ENCODE measurements at regions not wholly inside any gene's neighbourhood (a gene's known extent, or its start where the extent isn't known, plus 50 kb on each side); places are given as distances from the start of the nearest gene placed in this dataset.

DNA sequence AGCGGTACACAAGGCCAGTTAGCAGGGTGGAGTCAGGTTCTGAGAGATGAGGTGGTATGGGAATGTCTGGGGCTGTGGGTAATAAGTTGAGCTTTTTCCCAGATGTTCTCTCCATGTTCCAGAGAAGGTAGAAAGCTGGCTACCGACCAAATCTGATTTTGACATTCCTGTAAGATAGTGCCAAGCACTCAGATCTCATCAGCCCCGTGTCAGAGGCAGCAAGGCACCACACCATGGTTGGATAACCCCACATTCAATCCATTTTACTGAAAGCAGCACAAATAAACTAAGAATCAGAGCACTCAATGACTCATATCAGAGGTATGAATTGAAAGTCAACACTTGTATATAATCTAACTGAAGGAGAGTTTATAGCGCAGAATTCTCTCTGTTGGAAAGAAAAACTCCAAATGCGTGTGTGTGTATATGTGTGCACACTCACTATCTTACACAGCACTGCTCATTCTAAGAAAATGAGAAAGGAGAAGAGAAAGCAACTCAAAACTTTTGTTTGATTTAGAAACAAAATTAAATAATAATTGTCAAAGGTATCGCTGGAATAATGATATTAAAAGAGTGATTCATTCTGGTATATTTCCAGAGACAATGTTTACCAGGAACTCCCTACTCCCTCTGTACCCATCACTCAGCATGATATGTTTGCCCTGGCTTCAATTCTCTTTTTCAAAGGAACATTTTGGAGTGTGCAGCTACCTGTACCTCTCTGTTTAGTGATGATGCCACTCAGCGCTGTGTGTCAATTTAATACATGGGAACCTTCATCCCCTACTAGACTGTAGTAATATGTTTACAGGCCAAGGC, 375.1 kb upstream of the ID2 start:
- H3K9me3 Mint-ChIP-seq: peaks cover 0 to 4% (median 0%) of the 10 kb centered on the region in 9 donors
- H3K4me3 Mint-ChIP-seq: no peak overlapping the region
- H3K27ac Mint-ChIP-seq: peak overlapping the region in 1 of 10 donors; percentile 35
- POLR2A ChIA-PET: no interaction called here
- H3K36me3 Mint-ChIP-seq: no peaks in the 10 kb centered on the region
- ATAC-seq (no peak), DNase-seq (no peak)
- peaks cover 0 to 14% (median 0%) of the 10 kb centered on the region in 5 donors for H3K27me3 Mint-ChIP-seq
- peaks cover 38 to 91% (median 70%) of the 10 kb centered on the region in 4 donors for H3K4me1 Mint-ChIP-seq

DNA sequence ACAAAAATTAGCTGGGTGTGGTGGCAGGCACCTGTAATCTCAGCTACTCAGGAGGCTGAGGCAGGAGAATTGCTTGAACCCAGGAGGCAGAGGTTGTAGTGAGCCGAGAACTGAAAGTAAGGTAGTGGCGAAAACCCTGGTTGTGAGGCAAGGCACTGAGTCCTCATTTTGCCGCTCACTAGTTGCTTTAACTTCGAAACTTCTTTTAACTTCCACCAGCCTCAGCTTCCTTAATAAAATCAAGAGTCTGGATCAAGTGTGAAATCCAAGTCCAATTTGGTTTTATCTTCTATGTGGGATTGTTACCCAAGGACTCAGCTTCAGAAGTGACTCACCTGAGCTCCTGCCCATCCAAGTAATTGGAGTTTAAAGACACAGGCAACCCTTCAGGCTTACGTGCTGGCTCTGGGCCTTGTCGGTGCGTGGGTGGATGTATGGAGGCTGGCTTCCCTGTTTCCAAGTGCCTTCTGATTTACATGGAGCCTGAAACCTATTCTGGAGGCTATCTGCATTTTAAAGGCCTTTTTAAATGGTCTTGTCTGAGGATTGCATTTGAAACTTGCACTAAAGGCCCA, 374.2 kb upstream of the ID2 start:
- Mint-ChIP-seq H3K9me3 (peaks cover 0 to 4% (median 0%) of the 10 kb centered on the region in 9 donors), H3K27ac (no peak overlapping the region), H3K36me3 (no peaks in the 10 kb centered on the region), H3K4me3 (no peak overlapping the region), H3K27me3 (peaks cover 0 to 14% (median 4%) of the 10 kb centered on the region in 5 donors), H3K4me1 (peaks cover 39 to 91% (median 69%) of the 10 kb centered on the region in 4 donors)
- DNase-seq (no peak), ATAC-seq (no peak)
- POLR2A ChIA-PET: interaction anchor here (0.6 kb wide), 1 partner anchor 67 kb away, joined by 4 read pairs; no protein-coding TSS in a partner anchor

DNA sequence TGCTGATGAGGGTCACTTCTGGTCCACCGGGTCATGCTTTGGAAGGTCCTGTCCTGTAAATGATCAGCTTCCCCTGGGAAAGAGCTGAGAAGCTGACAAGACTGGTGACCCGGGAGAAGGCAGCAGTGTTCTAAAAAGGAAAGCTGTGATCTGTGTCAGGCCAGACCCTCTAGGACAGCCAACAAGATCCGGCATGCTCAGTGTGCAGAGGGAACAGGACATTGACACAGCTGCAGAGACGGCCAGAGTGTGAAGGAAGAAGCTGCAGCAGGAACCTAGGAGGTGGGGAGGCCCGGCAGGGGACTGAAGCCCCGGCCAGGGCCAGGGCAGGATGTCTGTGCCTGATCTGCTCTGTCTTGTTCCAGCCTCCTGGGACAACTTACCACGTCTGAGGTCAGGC, 372.7 kb upstream of the ID2 start:
- H3K27me3 Mint-ChIP-seq: peaks cover 0 to 14% (median 4%) of the 10 kb centered on the region in 5 donors
- ATAC-seq: no peak
- peak overlapping the region in 1 of 10 donors; percentile 30 for H3K4me3 Mint-ChIP-seq
- POLR2A ChIA-PET: no interaction called here
- H3K27ac Mint-ChIP-seq: peak overlapping the region in 2 of 10 donors; percentile 31 to 41
- H3K4me1 Mint-ChIP-seq: peaks cover 28 to 91% (median 65%) of the 10 kb centered on the region in 4 donors
- H3K9me3 Mint-ChIP-seq: no peaks in the 10 kb centered on the region
- DNase-seq: no peak
- H3K36me3 Mint-ChIP-seq: no peaks in the 10 kb centered on the region

- H3K4me1 Mint-ChIP-seq: peaks cover 25 to 86% (median 52%) of the 10 kb centered on the region in 4 donors
- H3K36me3 Mint-ChIP-seq: no peaks in the 10 kb centered on the region
- ATAC-seq: peak; percentile 71 to 85
- peaks cover 0 to 14% (median 5%) of the 10 kb centered on the region in 5 donors for H3K27me3 Mint-ChIP-seq
- peak overlapping the region in 8 of 10 donors; percentile 9 to 81 (median 54) for H3K27ac Mint-ChIP-seq
- POLR2A ChIA-PET: no interaction called here
- no peaks in the 10 kb centered on the region for H3K9me3 Mint-ChIP-seq
- DNase-seq: peak in 6 of 10 donors; percentile 7 to 42 (median 34)
- H3K4me3 Mint-ChIP-seq: peak overlapping the region in 7 of 10 donors; percentile 9 to 65 (median 55)
Observed at GRCh38 chr2:8310557-8311455, 371.1 kb upstream of the ID2 start.

GRCh38 chr2:8312221-8312620, 369.6 kb upstream of the ID2 start:
- DNase-seq: no peak
- peak overlapping the region in 3 of 10 donors; percentile 3 to 38 (median 26) for H3K4me3 Mint-ChIP-seq
- peaks cover 25 to 86% (median 51%) of the 10 kb centered on the region in 4 donors for H3K4me1 Mint-ChIP-seq
- H3K27ac Mint-ChIP-seq: peak overlapping the region in 4 of 10 donors; percentile 19 to 84 (median 42)
- H3K9me3 Mint-ChIP-seq: peaks cover 0 to 2% (median 0%) of the 10 kb centered on the region in 9 donors
- peaks cover 2 to 14% (median 5%) of the 10 kb centered on the region in 5 donors for H3K27me3 Mint-ChIP-seq
- POLR2A ChIA-PET: no interaction called here
- peaks cover 0 to 4% (median 0%) of the 10 kb centered on the region in 3 donors for H3K36me3 Mint-ChIP-seq
- no peak for ATAC-seq

GRCh38 chr2:8312861-8313830, 368.7 kb upstream of the ID2 start:
- Mint-ChIP-seq H3K4me1 (peaks cover 23 to 85% (median 51%) of the 10 kb centered on the region in 4 donors), H3K27me3 (peaks cover 2 to 15% (median 5%) of the 10 kb centered on the region in 5 donors), H3K9me3 (peaks cover 0 to 2% (median 0%) of the 10 kb centered on the region in 9 donors), H3K27ac (peak overlapping the region in 3 of 10 donors; percentile 25 to 58 (median 31)), H3K4me3 (peak overlapping the region in 2 of 10 donors; percentile 39 to 46), H3K36me3 (peaks cover 0 to 4% (median 0%) of the 10 kb centered on the region in 3 donors)
- POLR2A ChIA-PET: no interaction called here
- no peak for DNase-seq
- no peak for ATAC-seq

DNA sequence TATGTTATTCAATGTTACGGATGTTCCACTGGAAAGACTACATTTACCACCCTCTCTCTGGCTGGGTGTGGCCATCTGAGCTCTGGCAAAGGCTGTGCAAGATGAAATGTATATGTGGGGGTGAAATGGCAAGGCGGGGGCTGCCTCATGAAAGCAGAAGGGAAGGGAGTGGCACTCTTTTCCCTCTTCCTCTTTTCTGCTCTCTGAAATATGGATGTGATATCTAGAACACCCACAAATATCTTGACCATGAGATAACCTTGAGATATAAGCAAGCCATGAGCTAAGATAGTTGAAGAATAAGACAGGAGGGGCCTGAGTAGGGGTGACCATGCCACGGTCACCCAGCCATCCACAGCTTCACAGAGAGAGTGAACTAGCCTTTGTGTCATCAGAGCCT, 367.8 kb upstream of the ID2 start:
- ATAC-seq (no peak), DNase-seq (no peak)
- peaks cover under 1 to 14% (median 5%) of the 10 kb centered on the region in 5 donors for H3K27me3 Mint-ChIP-seq
- peaks cover 0 to 4% (median 0%) of the 10 kb centered on the region in 3 donors for H3K36me3 Mint-ChIP-seq
- POLR2A ChIA-PET: no interaction called here
- peaks cover 0 to 2% (median 0%) of the 10 kb centered on the region in 9 donors for H3K9me3 Mint-ChIP-seq
- peaks cover 23 to 78% (median 44%) of the 10 kb centered on the region in 4 donors for H3K4me1 Mint-ChIP-seq
- peak overlapping the region in 1 of 10 donors; percentile 58 for H3K27ac Mint-ChIP-seq
- H3K4me3 Mint-ChIP-seq: no peak overlapping the region

GRCh38 chr2:8315531-8316165, 366.2 kb upstream of the ID2 start:
- peaks cover 0 to 2% (median 0%) of the 10 kb centered on the region in 9 donors for H3K9me3 Mint-ChIP-seq
- no peak for ATAC-seq
- H3K4me1 Mint-ChIP-seq: peaks cover 14 to 63% (median 29%) of the 10 kb centered on the region in 4 donors
- peak overlapping the region in 1 of 10 donors; percentile 45 for H3K4me3 Mint-ChIP-seq
- H3K27ac Mint-ChIP-seq: peak overlapping the region in 1 of 10 donors; percentile 53
- peaks cover 0 to 4% (median 0%) of the 10 kb centered on the region in 3 donors for H3K36me3 Mint-ChIP-seq
- DNase-seq: no peak
- POLR2A ChIA-PET: interaction anchor here (0.9 kb wide), 1 partner anchor 641 kb away, joined by 3 read pairs; no protein-coding TSS in a partner anchor
- H3K27me3 Mint-ChIP-seq: peaks cover 0 to 14% (median 5%) of the 10 kb centered on the region in 5 donors

DNA sequence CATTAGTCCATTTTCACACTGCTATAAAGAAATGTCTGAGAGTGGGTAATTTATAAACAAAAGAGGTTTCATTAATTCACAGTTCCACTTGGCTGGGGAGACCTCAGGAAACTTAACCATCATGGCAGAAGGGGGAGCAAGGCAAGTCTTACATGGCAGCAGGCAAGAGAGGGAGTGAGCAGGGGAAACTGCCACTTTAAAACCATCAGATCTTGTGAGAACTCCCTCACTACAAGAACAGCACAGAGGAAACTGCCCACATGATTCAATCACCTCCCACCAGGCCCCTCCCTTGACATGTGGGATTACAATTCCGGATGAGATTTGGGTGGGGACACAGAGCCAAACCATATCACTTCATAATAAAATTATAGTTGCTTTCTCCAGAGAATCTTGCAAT, 365.5 kb upstream of the ID2 start:
- ATAC-seq (no peak), DNase-seq (no peak)
- peaks cover 0 to 15% (median 5%) of the 10 kb centered on the region in 5 donors for H3K27me3 Mint-ChIP-seq
- peaks cover 8 to 58% (median 22%) of the 10 kb centered on the region in 4 donors for H3K4me1 Mint-ChIP-seq
- H3K36me3 Mint-ChIP-seq: peaks cover 0 to 4% (median 0%) of the 10 kb centered on the region in 3 donors
- POLR2A ChIA-PET: no interaction called here
- peaks cover 0 to 2% (median 0%) of the 10 kb centered on the region in 9 donors for H3K9me3 Mint-ChIP-seq
- H3K4me3 Mint-ChIP-seq: no peak overlapping the region
- H3K27ac Mint-ChIP-seq: no peak overlapping the region

GRCh38 chr2:8317418-8317817, 364.4 kb upstream of the ID2 start:
- peaks cover 3 to 48% (median 12%) of the 10 kb centered on the region in 4 donors for H3K4me1 Mint-ChIP-seq
- POLR2A ChIA-PET: no interaction called here
- no peak for DNase-seq
- no peak overlapping the region for H3K4me3 Mint-ChIP-seq
- no peak for ATAC-seq
- no peak overlapping the region for H3K27ac Mint-ChIP-seq
- peaks cover 0 to 4% (median 0%) of the 10 kb centered on the region in 3 donors for H3K36me3 Mint-ChIP-seq
- peaks cover 0 to 12% (median 3%) of the 10 kb centered on the region in 5 donors for H3K27me3 Mint-ChIP-seq
- H3K9me3 Mint-ChIP-seq: peaks cover 0 to 2% (median 0%) of the 10 kb centered on the region in 9 donors

DNA sequence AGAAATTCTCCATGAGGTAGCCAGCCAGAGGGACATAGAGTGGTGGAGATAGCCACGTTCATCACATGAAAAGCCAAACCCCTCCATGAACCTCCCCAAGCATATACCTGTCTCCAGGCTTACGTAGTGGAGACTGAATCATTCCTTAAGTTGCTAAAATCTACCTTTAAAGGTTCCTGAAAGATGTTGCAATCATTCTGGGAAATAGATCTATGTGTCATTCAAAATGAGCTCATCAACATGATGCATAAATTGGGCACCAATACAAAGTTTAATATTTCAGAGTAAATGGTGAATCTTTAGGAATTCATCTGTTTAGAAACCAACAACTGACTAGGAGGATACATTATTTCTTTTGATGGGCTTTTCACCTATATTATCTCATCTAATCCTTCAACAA, 362.6 kb upstream of the ID2 start:
- peaks cover 0 to 12% (median 3%) of the 10 kb centered on the region in 5 donors for H3K27me3 Mint-ChIP-seq
- DNase-seq (no peak), ATAC-seq (no peak)
- POLR2A ChIA-PET: no interaction called here
- H3K36me3 Mint-ChIP-seq: peaks cover 0 to 4% (median 0%) of the 10 kb centered on the region in 3 donors
- H3K27ac Mint-ChIP-seq: peak overlapping the region in 1 of 10 donors; percentile 4
- H3K9me3 Mint-ChIP-seq: peaks cover 0 to 2% (median 0%) of the 10 kb centered on the region in 9 donors
- H3K4me3 Mint-ChIP-seq: no peak overlapping the region
- peaks cover 0 to 39% (median 3%) of the 10 kb centered on the region in 4 donors for H3K4me1 Mint-ChIP-seq
